ENCODE measurements at regions not wholly inside any gene's neighbourhood (a gene's known extent, or its start where the extent isn't known, plus 50 kb on each side); places are given as distances from the start of the nearest gene placed in this dataset.
"Not testable (repeated sequence)": the region's sequence is repeated elsewhere in the genome, so short reads cannot be mapped to it uniquely, and the experiment has no call there.

DNA sequence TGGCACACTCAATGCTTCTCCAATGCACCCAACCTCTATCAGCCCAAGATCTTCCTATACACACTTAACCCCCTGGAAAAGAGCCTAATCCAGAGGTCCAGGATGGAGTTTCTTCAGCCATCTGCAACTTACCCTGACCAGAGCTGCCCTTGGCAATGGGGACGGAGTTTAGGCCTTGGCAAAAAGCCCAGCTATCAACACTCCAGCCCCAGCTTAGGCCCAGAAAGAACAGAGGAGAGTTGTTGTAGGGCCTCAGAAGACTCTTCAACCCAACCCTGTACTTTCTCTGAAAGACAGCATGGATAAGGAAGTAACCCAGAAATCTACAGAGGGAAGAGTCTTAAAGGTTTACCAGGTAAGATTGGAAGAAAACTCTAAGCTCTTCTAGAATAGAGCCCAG, 219.3 kb upstream of the PELI2 start:
- DNase-seq (ENCODE audit: low read depth), result no peak

DNA sequence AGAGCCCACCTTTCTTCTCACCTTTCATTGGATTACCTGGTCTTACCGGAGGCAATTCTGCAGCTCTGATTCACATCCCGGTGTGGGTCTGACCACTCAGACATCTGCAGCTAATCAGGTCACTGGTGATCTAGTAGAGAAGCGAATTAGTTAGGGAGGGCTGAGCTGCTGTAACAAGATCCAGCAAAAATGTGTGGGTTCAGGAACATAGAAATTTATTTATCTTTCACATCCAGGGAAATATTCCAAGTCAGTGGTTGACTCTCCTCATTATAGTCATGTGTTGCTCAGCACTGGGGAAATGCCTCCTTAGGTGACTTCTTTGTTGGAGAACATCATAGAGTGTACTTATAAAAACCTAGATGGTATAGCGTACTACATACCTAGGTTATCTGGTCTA, 218.7 kb upstream of the PELI2 start:
- no peak for DNase-seq (ENCODE audit: low read depth)

DNA sequence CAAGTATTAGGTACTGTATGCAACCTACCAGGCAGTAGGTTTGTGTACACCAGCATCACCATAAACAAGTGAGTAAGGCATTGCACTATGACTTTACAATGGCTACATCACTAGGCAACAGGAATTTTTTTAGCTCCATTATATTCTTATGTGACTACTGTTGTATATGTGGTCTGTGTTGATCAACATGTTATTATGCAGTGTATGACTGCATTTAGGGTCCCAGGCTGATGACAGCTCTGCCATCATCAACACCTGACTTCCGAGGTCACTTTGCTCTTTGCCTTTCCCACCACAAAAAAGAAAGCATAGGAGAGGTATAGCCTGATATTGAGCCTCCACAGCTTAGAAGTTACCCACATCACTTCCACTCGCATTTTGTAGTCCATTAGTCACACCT, 217.5 kb upstream of the PELI2 start:
- DNase-seq (ENCODE audit: low read depth), result no peak

DNA sequence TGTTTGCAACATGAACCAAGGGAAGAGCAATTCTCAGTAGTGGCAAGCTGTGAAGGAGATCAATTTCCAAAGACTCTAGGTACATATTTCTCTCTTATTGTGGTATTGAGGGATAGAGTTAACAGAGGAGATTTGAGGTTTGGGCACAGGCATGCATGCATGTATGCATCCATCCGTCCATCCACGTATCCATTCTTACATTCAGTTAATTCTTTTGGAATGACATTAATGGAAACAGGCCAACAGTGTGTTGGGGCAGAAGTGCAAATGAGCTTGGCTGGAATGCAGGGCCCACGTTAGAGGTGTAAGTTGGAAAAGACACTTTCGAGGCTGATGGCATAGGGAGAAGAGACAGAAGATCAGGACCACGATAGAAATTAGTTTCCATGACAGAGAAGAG, 216.9 kb upstream of the PELI2 start:
- no peak for DNase-seq (ENCODE audit: low read depth)

DNA sequence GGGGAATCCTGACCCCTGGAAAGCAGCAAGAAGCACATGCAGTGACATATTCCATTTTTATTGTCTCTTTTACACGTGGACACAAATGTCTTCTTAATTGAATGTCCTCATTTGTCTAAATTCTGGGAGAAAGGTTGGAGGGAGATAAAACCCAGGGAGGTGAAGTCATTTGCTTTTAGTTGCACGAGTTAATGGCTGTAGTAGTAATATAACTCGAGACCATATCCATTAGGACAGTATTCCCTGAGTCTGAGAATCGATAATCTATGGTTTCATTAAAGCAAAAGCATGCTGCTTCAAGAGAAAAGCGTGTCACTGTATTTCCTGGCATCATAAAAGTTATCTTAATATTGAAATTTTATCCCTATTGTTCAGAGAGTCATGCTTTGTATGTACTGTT, 216.0 kb upstream of the PELI2 start:
- no peak for DNase-seq (ENCODE audit: low read depth)

DNA sequence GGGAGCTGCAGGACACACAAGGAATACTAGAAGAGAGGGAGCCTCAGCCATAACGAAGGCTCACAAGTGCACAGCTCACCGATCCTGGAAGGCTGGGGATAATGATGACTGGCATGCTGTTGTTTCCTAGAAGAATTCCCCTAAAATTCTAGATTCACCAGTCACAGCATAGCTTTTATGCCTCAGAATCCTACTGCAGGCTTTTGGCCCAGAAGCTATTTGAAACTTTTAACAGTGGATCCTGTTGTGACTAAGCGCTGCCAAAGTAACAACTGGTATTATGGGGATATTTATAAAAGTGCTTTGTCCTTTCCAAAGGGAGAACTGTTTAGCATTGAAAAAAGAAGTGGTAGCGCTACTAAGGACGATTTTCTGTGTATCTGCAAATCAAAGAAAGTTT, 214.1 kb upstream of the PELI2 start:
- DNase-seq (ENCODE audit: low read depth), result no peak

DNA sequence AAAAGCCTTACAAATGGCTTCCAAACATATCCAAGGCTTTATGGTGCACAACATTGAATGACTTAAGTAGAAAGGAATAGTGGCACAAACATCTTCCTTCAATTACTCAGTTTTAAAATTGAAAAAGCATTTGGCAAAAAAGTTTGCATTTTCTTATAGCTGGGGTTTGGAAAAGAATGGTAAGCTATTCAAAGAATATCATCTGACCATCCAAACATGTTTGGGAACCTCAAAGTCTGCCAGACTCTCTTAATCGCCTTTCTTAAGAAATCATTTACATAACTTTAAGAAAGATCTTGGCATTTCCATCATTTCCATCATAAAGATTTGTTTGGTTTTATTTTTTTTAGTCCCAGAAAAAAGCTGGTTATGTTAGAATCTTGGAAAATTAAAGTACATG, 210.1 kb upstream of the PELI2 start:
- DNase-seq (ENCODE audit: low read depth), result no peak

DNA sequence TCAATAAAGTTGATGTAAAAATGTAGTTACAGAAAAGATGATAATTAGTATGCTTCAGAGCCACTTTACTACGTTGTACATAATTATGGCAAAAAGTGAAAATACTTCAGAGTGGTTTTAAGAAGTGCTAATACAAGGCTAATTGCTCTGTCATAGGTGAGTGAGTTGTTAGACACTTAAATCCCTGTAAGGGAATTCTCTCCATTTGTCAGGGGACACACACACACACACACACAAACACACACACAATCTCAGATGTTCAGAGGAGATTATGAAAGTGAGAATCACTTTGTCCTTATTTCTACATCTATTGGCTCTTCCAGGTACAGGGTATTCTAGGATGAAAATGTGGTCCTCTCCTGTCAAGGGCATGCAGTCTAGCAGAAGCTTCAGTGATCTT, 208.3 kb upstream of the PELI2 start:
- DNase-seq (ENCODE audit: low read depth), result no peak

DNA sequence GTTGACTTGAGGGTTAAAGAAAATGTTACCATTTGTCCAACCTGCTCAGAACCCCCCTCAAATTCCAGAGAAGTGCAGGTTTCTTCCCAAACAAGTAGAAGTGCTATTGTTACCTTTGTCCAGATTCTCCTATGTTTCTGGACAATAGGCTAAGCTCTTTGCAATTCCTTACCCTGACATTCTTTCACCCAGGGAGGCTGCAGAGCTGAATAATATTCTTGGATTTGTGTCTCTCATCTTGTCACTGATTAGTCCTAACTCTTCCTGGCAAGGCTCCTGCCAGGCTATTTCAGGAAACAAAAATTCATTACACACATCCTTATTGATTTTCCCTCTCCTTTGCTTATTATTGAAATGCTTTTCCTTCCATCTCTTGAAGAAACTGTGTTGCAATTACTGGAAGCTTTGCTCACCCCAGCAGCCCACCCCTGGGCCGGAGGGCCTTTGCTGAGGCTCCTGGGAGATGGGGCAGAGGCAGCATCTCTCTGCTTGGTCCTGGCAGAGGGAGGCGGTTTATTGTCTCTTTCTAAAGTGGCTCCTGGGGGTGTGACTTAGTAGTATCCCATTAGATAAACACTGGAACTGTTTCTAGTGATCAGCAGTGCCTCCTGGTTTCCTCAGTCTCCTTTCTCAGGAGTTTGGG, 207.5 kb upstream of the PELI2 start:
- DNase-seq (ENCODE audit: low read depth), result no peak

DNA sequence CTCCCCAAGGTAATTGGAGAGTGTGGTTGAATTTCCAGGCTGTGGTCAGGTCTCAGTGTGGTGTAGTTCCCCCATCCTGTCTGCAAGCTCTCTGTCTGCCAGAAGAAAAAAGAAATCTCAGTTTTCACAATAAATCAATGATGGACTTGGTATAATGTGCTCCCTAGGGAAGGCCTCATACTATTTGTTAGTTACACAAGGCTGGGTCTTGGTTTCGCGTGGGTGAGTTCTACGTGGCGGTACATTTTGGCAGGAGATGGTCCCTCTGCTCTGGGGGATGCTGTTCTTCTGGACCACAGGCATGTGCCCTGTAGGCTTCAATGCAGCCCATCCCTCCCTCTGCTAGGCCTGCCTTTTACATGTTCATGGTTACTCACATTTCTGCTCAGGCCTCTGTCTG, 206.4 kb upstream of the PELI2 start:
- DNase-seq (ENCODE audit: low read depth), result no peak

DNA sequence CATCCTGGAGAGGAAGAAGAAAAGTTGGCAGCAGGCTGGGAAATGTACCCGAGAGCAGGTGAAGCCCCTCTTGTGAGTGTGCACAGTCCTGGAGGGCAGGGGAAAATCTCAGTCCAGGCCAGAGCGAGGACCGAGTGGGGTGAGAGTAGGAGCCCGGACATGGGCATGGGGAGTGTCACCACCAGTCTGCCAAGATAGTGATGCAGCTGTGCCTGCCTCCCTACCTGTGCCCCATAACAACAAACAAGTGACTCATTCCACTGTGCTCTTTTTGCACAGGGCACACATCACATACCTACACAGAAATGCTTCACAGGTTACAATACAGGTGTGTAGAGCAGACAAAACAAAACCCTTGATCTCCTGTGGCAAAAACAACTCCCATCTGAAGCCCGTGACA, 205.9 kb upstream of the PELI2 start:
- no peak for DNase-seq (ENCODE audit: low read depth)

DNA sequence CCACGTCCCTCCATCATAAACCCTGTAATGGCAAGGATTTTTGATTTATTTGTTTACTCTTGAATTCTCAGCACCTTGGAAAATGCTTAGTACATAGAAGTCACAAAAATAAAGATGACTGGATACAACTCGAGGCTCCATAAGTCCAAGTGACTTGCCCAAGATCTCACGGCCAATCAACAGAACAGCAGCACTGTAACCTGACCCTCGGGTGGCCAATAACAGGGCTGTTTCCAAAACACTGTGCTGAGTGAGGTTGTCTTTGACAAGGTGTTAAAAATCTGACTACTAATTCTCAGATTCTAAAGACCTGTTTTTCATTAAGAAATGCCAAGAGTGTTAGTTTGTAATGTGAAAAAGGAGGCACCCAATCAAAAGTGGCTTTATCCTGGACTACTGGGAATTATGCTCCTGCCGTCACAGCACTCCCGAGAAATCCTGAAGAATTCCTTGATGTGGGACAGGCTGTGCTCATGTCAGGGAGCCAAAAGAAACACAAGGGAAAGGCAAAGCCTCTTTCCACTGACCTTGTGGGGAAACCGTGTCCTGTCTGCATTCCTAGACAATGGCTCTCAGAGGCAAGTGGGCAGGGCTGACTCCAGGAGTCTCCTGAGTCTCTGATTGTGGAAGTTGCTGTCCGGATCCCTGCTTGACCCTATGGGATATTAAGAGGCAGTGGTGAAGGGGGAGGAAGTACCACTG, 204.7 kb upstream of the PELI2 start:
- no peak for DNase-seq (ENCODE audit: low read depth)

DNA sequence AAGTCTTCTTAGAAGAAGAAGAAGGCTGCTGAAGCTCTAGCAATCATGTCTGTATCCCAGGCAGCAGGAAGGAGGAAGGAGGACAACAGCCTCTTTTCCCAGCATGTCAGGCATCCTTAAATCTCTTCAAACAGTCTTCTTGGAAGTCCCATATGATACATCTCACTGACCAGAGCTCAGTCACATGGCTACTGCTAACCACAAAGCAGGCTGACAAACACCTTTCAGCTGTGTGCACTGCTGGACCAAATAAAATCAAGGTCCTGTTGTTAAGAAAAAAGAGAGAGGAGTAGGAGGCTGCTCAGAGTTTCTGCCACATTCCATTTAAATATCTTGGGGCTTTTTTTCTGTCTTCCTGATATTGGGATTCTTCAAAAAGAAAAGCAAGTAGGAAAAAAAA, 203.4 kb upstream of the PELI2 start:
- no peak for DNase-seq (ENCODE audit: low read depth)

DNA sequence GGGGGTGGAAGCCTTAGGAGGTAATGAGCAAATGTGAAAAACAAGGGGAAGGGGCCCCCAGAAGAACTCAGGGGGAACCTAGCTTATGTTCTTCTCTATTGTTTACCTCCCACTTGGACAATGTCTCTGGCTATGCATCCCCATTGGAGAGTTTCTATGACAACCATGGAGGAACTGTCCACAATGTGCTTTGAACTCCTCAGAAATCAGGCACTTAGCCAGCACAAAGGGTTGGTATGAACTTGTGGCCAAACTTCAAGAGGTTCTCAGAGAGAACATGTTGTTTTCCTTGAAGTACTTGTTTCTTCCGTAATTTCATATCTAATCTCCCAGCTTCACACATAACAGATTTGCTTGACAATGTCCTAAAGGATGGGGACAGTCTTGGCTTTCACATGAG, 202.8 kb upstream of the PELI2 start:
- no peak for DNase-seq (ENCODE audit: low read depth)

DNA sequence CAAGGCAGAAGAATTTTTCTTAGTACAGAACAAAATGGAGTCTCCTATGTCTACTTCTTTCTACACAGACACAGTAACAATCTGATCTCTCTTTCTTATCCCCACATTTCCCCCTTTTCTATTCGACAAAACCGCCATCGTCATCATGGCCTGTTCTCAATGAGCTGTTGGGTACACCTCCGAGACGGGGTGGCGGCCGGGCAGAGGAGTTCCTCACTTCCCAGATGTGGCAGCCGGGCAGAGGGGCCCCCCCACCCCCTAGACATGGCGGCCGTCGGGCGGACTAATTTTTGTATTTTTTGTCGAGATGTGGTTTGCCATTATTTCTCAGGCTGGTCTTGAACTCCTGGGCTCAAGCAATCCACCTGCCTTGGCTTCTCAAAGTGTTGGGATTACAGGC, 198.4 kb upstream of the PELI2 start:
- DNase-seq (ENCODE audit: low read depth), result not testable (repeated sequence)

DNA sequence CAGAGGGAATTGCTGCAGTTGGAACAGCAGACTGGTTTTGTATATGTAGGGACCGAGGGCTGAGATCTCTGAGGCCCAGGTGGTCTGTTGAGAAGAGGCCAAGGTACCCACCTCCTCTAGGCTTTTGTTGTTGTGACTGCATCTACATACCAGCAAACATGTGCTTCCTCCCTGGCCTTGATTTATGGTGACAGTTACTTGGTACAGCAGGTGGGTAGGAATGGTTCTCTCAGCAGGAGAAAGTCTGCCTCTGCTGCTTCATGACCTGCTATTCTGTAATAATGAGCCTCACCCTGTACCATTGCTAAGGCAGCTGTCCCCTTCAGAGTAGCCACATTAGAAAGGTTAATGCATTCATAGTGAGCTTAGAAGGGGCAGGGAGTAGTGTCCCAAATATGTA, 196.7 kb upstream of the PELI2 start:
- DNase-seq (ENCODE audit: low read depth), result no peak

DNA sequence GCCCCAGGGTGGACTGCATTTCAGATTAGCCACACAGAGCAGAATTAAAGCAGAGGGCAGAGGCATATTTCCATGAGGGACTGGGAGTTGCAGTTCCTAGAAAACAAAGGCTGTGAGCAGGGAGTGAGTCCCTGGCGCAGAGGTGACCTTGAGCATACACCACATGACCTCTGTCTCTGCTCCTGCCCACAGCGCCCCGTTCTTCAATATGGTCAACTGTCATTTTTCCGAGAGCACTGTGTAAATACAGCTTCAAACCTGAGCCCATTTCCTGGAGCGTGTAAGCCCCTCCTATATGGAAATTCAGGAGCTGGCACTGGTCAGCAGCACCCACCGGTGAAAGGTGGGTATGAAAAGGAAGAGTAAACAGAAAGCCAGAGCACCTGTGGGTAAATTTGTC, 192.2 kb upstream of the PELI2 start:
- no peak for DNase-seq (ENCODE audit: low read depth)

DNA sequence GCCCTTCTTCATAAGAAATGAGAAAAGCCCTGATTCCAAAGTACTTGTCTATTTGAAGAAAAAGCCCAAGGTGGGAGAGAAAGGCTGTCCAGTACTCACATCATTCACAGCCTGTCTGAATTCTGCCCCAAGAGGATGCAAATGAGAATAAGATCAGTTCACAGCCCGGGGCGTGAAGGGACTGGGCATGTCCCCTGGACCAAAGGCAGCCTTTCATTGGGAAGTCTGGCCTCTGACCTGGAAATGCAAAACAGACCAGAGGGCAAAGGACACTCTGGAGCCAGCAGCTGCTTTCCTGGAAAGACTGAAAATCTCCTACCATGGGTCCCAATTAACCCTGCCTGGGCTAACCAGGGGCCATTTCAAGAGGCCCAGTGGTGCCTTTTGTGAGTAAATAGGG, 191.2 kb upstream of the PELI2 start:
- no peak for DNase-seq (ENCODE audit: low read depth)

DNA sequence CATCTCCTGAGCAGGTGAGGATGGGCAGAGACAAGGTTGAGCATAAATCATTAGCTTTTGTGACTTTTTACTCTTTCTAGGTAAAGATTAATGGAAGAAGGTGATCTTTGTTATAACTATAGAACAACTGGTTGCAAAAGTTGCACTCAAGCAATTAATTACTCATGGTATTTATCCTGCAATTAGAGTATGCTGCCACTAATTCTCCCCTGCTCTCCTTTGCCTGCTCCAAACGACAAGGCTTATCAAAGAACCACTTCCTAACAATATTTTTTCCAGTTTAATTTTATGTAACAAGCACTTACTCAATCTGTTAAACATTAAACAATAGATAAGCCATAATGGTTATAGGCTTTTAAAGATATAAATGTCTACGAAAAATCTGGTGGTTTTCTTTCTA, 189.9 kb upstream of the PELI2 start:
- no peak for DNase-seq (ENCODE audit: low read depth)

DNA sequence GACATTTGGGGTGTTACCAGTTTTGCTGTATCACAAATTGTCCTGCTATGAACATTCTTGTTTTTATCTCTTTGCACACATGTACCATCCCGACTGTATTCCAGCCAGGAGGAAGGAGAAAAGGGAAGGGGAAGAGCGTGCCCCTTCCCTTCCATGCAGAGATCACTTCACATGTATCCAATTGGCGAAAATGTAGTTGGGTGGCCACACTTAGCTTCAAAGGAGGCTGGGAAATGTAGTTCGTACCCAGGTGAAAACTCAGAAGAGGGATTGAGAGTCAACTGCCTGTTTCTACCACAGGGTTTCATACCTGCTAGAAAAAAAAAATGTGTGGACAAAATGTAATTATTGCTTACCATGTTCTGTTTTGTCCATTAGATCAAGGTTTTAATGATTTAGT, 189.1 kb upstream of the PELI2 start:
- DNase-seq (ENCODE audit: low read depth), result no peak

DNA sequence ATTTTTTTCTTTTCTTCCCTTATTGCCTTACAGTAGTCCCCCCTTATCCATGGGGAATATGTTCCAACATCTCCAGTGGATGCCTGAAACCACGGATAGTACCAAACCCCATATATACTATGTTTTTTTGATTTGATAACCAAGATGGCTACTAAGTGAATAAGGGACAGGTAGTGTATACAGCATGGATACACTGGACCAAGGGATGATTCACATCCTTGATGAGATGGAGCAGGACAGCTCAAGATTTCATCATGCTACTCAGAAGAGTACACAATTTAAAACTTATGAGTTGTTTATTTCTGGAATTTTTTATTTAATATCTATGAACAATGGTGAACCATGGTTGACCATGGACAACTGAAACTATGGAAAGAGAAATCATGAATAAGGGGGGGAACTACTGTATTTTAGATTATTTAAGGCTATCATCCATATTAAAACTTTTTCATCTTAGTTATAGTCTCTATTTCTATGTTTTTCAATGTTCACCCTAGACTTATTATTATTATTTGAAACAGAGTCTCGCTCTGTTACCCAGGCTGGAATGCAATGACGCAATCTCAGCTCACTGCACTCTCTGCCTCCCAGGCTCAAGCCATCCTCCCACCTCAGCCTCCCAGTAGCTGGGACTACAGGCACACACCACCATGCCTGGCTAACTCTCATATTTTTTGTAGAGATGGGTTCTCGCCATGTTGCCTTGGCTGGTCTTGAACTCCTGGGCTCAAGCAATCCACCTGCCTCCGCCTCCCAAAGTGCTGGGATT, 188.0 kb upstream of the PELI2 start:
- DNase-seq (ENCODE audit: low read depth), result no peak

DNA sequence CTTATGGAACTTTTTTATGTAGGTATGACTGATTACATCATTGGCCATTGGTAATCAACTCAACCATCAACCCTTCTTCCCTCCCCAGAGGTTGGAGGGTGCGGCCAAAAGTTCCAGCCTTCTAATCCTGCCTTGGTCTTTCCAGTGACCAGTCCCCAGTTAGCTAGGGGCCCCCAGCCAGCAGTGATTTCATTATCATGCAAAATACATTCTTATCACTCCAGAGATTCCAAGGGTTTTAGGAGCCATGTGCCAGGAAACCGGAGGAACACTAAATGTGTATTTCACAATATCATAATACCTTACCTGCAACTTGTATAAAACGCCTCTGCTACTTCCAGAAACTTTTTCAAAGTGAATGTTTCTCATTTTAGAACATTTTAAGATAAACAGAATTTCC, 181.5 kb upstream of the PELI2 start:
- no peak for DNase-seq (ENCODE audit: low read depth)

DNA sequence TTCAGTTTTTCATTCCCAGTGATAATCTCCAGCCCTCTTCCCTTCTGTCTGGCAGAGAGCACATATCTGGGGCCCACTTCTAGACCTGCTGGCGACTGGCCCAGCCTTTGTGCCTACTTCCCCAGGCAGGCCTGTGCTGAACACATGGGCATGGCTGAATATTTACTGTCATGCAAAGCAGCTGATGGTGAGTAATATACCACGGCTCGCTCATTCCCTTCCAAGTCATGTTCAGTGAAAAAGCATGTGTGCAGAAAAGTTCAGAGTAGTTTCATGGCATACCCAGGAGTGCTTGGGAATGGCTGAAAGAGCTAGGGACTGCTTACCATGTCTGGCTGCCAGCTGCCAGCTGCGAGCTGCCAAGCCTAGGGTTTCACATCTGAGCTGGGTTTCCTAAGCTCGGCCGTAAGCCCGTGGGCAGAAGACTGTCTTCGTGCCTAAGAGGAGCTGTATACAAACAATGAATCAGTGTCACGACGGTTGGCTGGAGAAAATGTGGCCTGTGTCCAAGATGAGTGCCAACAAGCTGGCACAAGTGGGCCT, 179.9 kb upstream of the PELI2 start:
- peak; percentile 0 for DNase-seq (ENCODE audit: low read depth)

Data from ELR (cell line).